ENCODE measurements at regions not wholly inside any gene's neighbourhood (a gene's known extent, or its start where the extent isn't known, plus 50 kb on each side); places are given as distances from the start of the nearest gene placed in this dataset.

- H3K4me1 ChIP-seq (ENCODE audit: control insufficient read depth in 2 of 2, insufficient read depth in 1 of 2, low read depth in 1 of 2, low read length in 2 of 2) = no peaks in the 10 kb centered on the region
- H2AK5ac ChIP-seq (ENCODE audit: low read depth, low read length) = no peak overlapping the region
- no peak overlapping the region for H3K4me2 ChIP-seq (ENCODE audit: insufficient read depth, low read length, poor library complexity, severe bottlenecking)
- H2BK15ac ChIP-seq (ENCODE audit: low read length) = no peak overlapping the region
- no peak overlapping the region for H3K23ac ChIP-seq (ENCODE audit: low read depth, low read length, poor library complexity)
- H2BK12ac ChIP-seq (ENCODE audit: low read length) = no peak overlapping the region
- H3K27ac ChIP-seq (replicated peaks; ENCODE audit: low read length) = no peak overlapping the region
- no peak overlapping the region for H3K14ac ChIP-seq (ENCODE audit: low read length)
- H3K36me3 ChIP-seq (replicated peaks in 1 of 2; ENCODE audit: control insufficient read depth in 2 of 2, insufficient read depth in 2 of 2, low read length in 2 of 2) = no peaks in the 10 kb centered on the region
- H4K91ac ChIP-seq (ENCODE audit: low read depth, low read length, poor library complexity) = no peak overlapping the region
- H3K79me1 ChIP-seq (ENCODE audit: low read depth, low read length) = no peaks in the 10 kb centered on the region
- H3K9me3 ChIP-seq (replicated peaks in 1 of 2; ENCODE audit: control insufficient read depth in 2 of 2, insufficient read depth in 1 of 2, low read depth in 1 of 2, low read length in 2 of 2) = no peaks in the 10 kb centered on the region
- H3K4me3 ChIP-seq (ENCODE audit: low read length in 2 of 2) = no peak overlapping the region
- DNase-seq (ENCODE audit: low spot score) = no peak
- H2BK120ac ChIP-seq (ENCODE audit: low read depth, low read length) = no peak overlapping the region
- H2AFZ ChIP-seq (ENCODE audit: low read length) = no peak overlapping the region
- no peak overlapping the region for H3K4ac ChIP-seq (ENCODE audit: low read length)
- WGBS, 2 donors (ENCODE audit: extremely low coverage in 2 of 2, insufficient read length in 2 of 2, insufficient replicate concordance in 1 of 2) = no CpG with 5 or more reads among the region's 2 CpGs
- no peak overlapping the region for H3K9ac ChIP-seq (ENCODE audit: low read depth, low read length, poor library complexity)
- H4K8ac ChIP-seq (ENCODE audit: low read depth, low read length) = no peak overlapping the region
- no peaks in the 10 kb centered on the region for H3K27me3 ChIP-seq (ENCODE audit: control insufficient read depth in 3 of 3, insufficient read depth in 3 of 3, low read depth in 1 of 3, low read length in 3 of 3)
- no peak overlapping the region for H3K18ac ChIP-seq (ENCODE audit: low read length)
- no peak overlapping the region for H2BK5ac ChIP-seq (ENCODE audit: low read length)
Measured at GRCh38 chr5:117203584-117203983, 629.0 kb upstream of the SEMA6A start.

- H3K18ac ChIP-seq (ENCODE audit: low read length) = no peak overlapping the region
- no peak overlapping the region for H4K91ac ChIP-seq (ENCODE audit: low read depth, low read length, poor library complexity)
- H3K9me3 ChIP-seq (replicated peaks in 1 of 2; ENCODE audit: control insufficient read depth in 2 of 2, insufficient read depth in 1 of 2, low read depth in 1 of 2, low read length in 2 of 2) = no peaks in the 10 kb centered on the region
- H2AFZ ChIP-seq (ENCODE audit: low read length) = no peak overlapping the region
- no peak overlapping the region for H2BK120ac ChIP-seq (ENCODE audit: low read depth, low read length)
- H3K27ac ChIP-seq (replicated peaks; ENCODE audit: low read length) = no peak overlapping the region
- DNase-seq (ENCODE audit: low spot score) = no peak
- no peak overlapping the region for H2AK5ac ChIP-seq (ENCODE audit: low read depth, low read length)
- no peaks in the 10 kb centered on the region for H3K27me3 ChIP-seq (ENCODE audit: control insufficient read depth in 3 of 3, insufficient read depth in 3 of 3, low read depth in 1 of 3, low read length in 3 of 3)
- H3K4me2 ChIP-seq (ENCODE audit: insufficient read depth, low read length, poor library complexity, severe bottlenecking) = no peak overlapping the region
- H3K4me1 ChIP-seq (ENCODE audit: control insufficient read depth in 2 of 2, insufficient read depth in 1 of 2, low read depth in 1 of 2, low read length in 2 of 2) = no peaks in the 10 kb centered on the region
- H2BK15ac ChIP-seq (ENCODE audit: low read length) = no peak overlapping the region
- no peak overlapping the region for H3K14ac ChIP-seq (ENCODE audit: low read length)
- H3K36me3 ChIP-seq (replicated peaks in 1 of 2; ENCODE audit: control insufficient read depth in 2 of 2, insufficient read depth in 2 of 2, low read length in 2 of 2) = no peaks in the 10 kb centered on the region
- H4K8ac ChIP-seq (ENCODE audit: low read depth, low read length) = no peak overlapping the region
- no peaks in the 10 kb centered on the region for H3K79me1 ChIP-seq (ENCODE audit: low read depth, low read length)
- no peak overlapping the region for H2BK5ac ChIP-seq (ENCODE audit: low read length)
- H3K4ac ChIP-seq (ENCODE audit: low read length) = no peak overlapping the region
- no peak overlapping the region for H3K23ac ChIP-seq (ENCODE audit: low read depth, low read length, poor library complexity)
- H3K9ac ChIP-seq (ENCODE audit: low read depth, low read length, poor library complexity) = no peak overlapping the region
- no peak overlapping the region for H3K4me3 ChIP-seq (ENCODE audit: low read length in 2 of 2)
- H2BK12ac ChIP-seq (ENCODE audit: low read length) = no peak overlapping the region
- no CpG with 5 or more reads among the region's 1 CpG for WGBS, 2 donors (ENCODE audit: extremely low coverage in 2 of 2, insufficient read length in 2 of 2, insufficient replicate concordance in 1 of 2)
Measured at GRCh38 chr5:117201001-117201400, 626.4 kb upstream of the SEMA6A start.

GRCh38 chr5:117195076-117195475, 620.5 kb upstream of the SEMA6A start:
- no peak overlapping the region for H3K18ac ChIP-seq (ENCODE audit: low read length)
- no peaks in the 10 kb centered on the region for H3K36me3 ChIP-seq (replicated peaks in 1 of 2; ENCODE audit: control insufficient read depth in 2 of 2, insufficient read depth in 2 of 2, low read length in 2 of 2)
- H2BK12ac ChIP-seq (ENCODE audit: low read length) = no peak overlapping the region
- no peak overlapping the region for H4K91ac ChIP-seq (ENCODE audit: low read depth, low read length, poor library complexity)
- H2AFZ ChIP-seq (ENCODE audit: low read length) = no peak overlapping the region
- DNase-seq (ENCODE audit: low spot score) = no peak
- H3K27me3 ChIP-seq (ENCODE audit: control insufficient read depth in 3 of 3, insufficient read depth in 3 of 3, low read depth in 1 of 3, low read length in 3 of 3) = no peaks in the 10 kb centered on the region
- H3K4me2 ChIP-seq (ENCODE audit: insufficient read depth, low read length, poor library complexity, severe bottlenecking) = no peak overlapping the region
- no peaks in the 10 kb centered on the region for H3K4me1 ChIP-seq (ENCODE audit: control insufficient read depth in 2 of 2, insufficient read depth in 1 of 2, low read depth in 1 of 2, low read length in 2 of 2)
- H3K9me3 ChIP-seq (replicated peaks in 1 of 2; ENCODE audit: control insufficient read depth in 2 of 2, insufficient read depth in 1 of 2, low read depth in 1 of 2, low read length in 2 of 2) = no peaks in the 10 kb centered on the region
- H2BK15ac ChIP-seq (ENCODE audit: low read length) = no peak overlapping the region
- no peak overlapping the region for H2AK5ac ChIP-seq (ENCODE audit: low read depth, low read length)
- H3K4ac ChIP-seq (ENCODE audit: low read length) = no peak overlapping the region
- no peak overlapping the region for H3K4me3 ChIP-seq (ENCODE audit: low read length in 2 of 2)
- H3K79me1 ChIP-seq (ENCODE audit: low read depth, low read length) = no peaks in the 10 kb centered on the region
- H2BK5ac ChIP-seq (ENCODE audit: low read length) = no peak overlapping the region
- H3K14ac ChIP-seq (ENCODE audit: low read length) = no peak overlapping the region
- no peak overlapping the region for H3K9ac ChIP-seq (ENCODE audit: low read depth, low read length, poor library complexity)
- no peak overlapping the region for H3K23ac ChIP-seq (ENCODE audit: low read depth, low read length, poor library complexity)
- no peak overlapping the region for H3K27ac ChIP-seq (replicated peaks; ENCODE audit: low read length)
- H2BK120ac ChIP-seq (ENCODE audit: low read depth, low read length) = no peak overlapping the region
- H4K8ac ChIP-seq (ENCODE audit: low read depth, low read length) = no peak overlapping the region

- no peaks in the 10 kb centered on the region for H3K79me1 ChIP-seq (ENCODE audit: low read depth, low read length)
Measured at GRCh38 chr5:117191251-117191650, 616.6 kb upstream of the SEMA6A start.

More at GRCh38 chr5:117191251-117191650, 616.6 kb upstream of the SEMA6A start:
- Histone ChIP-seq H3K23ac (ENCODE audit: low read depth, low read length, poor library complexity) (no peak overlapping the region), H3K4me2 (ENCODE audit: insufficient read depth, low read length, poor library complexity, severe bottlenecking) (no peak overlapping the region), H3K18ac (ENCODE audit: low read length) (no peak overlapping the region), H3K14ac (ENCODE audit: low read length) (no peak overlapping the region), H4K91ac (ENCODE audit: low read depth, low read length, poor library complexity) (no peak overlapping the region), H2AK5ac (ENCODE audit: low read depth, low read length) (no peak overlapping the region), H4K8ac (ENCODE audit: low read depth, low read length) (no peak overlapping the region), H2BK120ac (ENCODE audit: low read depth, low read length) (no peak overlapping the region), H3K4ac (ENCODE audit: low read length) (no peak overlapping the region), H3K27ac (replicated peaks; ENCODE audit: low read length) (no peak overlapping the region), H3K9ac (ENCODE audit: low read depth, low read length, poor library complexity) (no peak overlapping the region), H2AFZ (ENCODE audit: low read length) (no peak overlapping the region), H2BK15ac (ENCODE audit: low read length) (no peak overlapping the region), H2BK12ac (ENCODE audit: low read length) (no peak overlapping the region), H3K4me3 (ENCODE audit: low read length in 2 of 2) (no peak overlapping the region), H3K36me3 (replicated peaks in 1 of 2; ENCODE audit: control insufficient read depth in 2 of 2, insufficient read depth in 2 of 2, low read length in 2 of 2) (no peaks in the 10 kb centered on the region), H3K4me1 (ENCODE audit: control insufficient read depth in 2 of 2, insufficient read depth in 1 of 2, low read depth in 1 of 2, low read length in 2 of 2) (no peaks in the 10 kb centered on the region), H2BK5ac (ENCODE audit: low read length) (no peak overlapping the region), H3K27me3 (ENCODE audit: control insufficient read depth in 3 of 3, insufficient read depth in 3 of 3, low read depth in 1 of 3, low read length in 3 of 3) (no peaks in the 10 kb centered on the region), H3K9me3 (replicated peaks in 1 of 2; ENCODE audit: control insufficient read depth in 2 of 2, insufficient read depth in 1 of 2, low read depth in 1 of 2, low read length in 2 of 2) (no peaks in the 10 kb centered on the region)
- no CpG with 5 or more reads among the region's 2 CpGs for WGBS, 2 donors (ENCODE audit: extremely low coverage in 2 of 2, insufficient read length in 2 of 2, insufficient replicate concordance in 1 of 2)
- no peak for DNase-seq (ENCODE audit: low spot score)

All from neuronal stem cell (in vitro differentiated cells).